GM08714 (cell line): ENCODE measurements at regions not wholly inside any gene's neighbourhood (a gene's known extent, or its start where the extent isn't known, plus 50 kb on each side); places are given as distances from the start of the nearest gene placed in this dataset.

ENCODE experiments used
- H3K4me3 ChIP-seq: fragments of 200-500 bp; sonication (Bioruptor generic); 2 replicates; pipeline ENCODE4 v1.5.1; 2014; ENCODE audit warnings: mild to moderate bottlenecking, low read length, inconsistent platforms
- ZNF274 ChIP-seq: IDR thresholded peaks from 2 replicates; pipeline ENCODE4 v1.6.1; 2012; ENCODE audit warnings: mild to moderate bottlenecking, low read depth, low read length

- H3K4me3 ChIP-seq = no peak overlapping the region
Observed at GRCh38 chr2:16584824-16585540, 80.7 kb downstream of the CYRIA start.

GRCh38 chr2:16584084-16584483 is 81.5 kb downstream of the CYRIA start:
- no peak overlapping the region for H3K4me3 ChIP-seq
- no peak for TF ChIP-seq ZNF274

More at GRCh38 chr2:16584824-16585540, 80.7 kb downstream of the CYRIA start:
- TF ChIP-seq ZNF274 = no peak

GRCh38 chr2:16581241-16581640 is 84.4 kb downstream of the CYRIA start:
- no peak overlapping the region for H3K4me3 ChIP-seq
- TF ChIP-seq ZNF274 = no peak

GRCh38 chr2:16578081-16578480 is 87.6 kb downstream of the CYRIA start:
- no peak for TF ChIP-seq ZNF274
- H3K4me3 ChIP-seq = no peak overlapping the region

- no peak for TF ChIP-seq ZNF274
Observed at GRCh38 chr2:16570516-16570915, 95.1 kb downstream of the CYRIA start.

GRCh38 chr2:16568998-16569784 is 96.4 kb downstream of the CYRIA start:
- no peak for TF ChIP-seq ZNF274

More at GRCh38 chr2:16570516-16570915, 95.1 kb downstream of the CYRIA start:
- no peak overlapping the region for H3K4me3 ChIP-seq

GRCh38 chr2:16566701-16567100 is 98.9 kb downstream of the CYRIA start:
- H3K4me3 ChIP-seq = no peak overlapping the region
- TF ChIP-seq ZNF274 = no peak

More at GRCh38 chr2:16568998-16569784, 96.4 kb downstream of the CYRIA start:
- H3K4me3 ChIP-seq = no peak overlapping the region

- no peak overlapping the region for H3K4me3 ChIP-seq
- TF ChIP-seq ZNF274 = no peak
Observed at GRCh38 chr2:16565481-16565880, 100.2 kb downstream of the CYRIA start.

GRCh38 chr2:16561676-16562075 is 104.0 kb downstream of the CYRIA start:
- no peak overlapping the region for H3K4me3 ChIP-seq
- no peak for TF ChIP-seq ZNF274

GRCh38 chr2:16561251-16561650 is 104.4 kb downstream of the CYRIA start:
- H3K4me3 ChIP-seq = no peak overlapping the region
- TF ChIP-seq ZNF274 = no peak

- no peak overlapping the region for H3K4me3 ChIP-seq
- TF ChIP-seq ZNF274 = no peak
Observed at GRCh38 chr2:16559278-16560067, 106.2 kb downstream of the CYRIA start.

GRCh38 chr2:16554060-16554583 is 111.5 kb downstream of the CYRIA start:
- H3K4me3 ChIP-seq = no peak overlapping the region
- TF ChIP-seq ZNF274 = no peak

GRCh38 chr2:16553226-16553625 is 112.4 kb downstream of the CYRIA start:
- H3K4me3 ChIP-seq = no peak overlapping the region
- TF ChIP-seq ZNF274 = no peak

GRCh38 chr2:16552202-16552601 is 113.4 kb downstream of the CYRIA start:
- TF ChIP-seq ZNF274 = no peak

GRCh38 chr2:16548036-16548435 is 117.6 kb downstream of the CYRIA start:
- TF ChIP-seq ZNF274 = no peak
- H3K4me3 ChIP-seq = no peak overlapping the region

More at GRCh38 chr2:16552202-16552601, 113.4 kb downstream of the CYRIA start:
- no peak overlapping the region for H3K4me3 ChIP-seq
